Loucy (cell line): ENCODE measurements at regions not wholly inside any gene's neighbourhood (a gene's known extent, or its start where the extent isn't known, plus 50 kb on each side); places are given as distances from the start of the nearest gene placed in this dataset.
A peak's percentile ranks its signal among the peaks of the same experiment; 100 is the strongest.

Experiments
- H2AFZ ChIP-seq: fragments of 200-600 bp; sonication (generic); 2 replicates; pipeline ENCODE4 v1.6.0; 2016; ENCODE audit warnings: antibody characterized with exemption, mild to moderate bottlenecking, low read length, moderate library complexity
- H3F3A ChIP-seq: fragments of 200-600 bp; 2 replicates; pipeline ENCODE4 v1.6.0; 2016; ENCODE audit warnings: antibody characterized with exemption, low read depth, mild to moderate bottlenecking
- H3K27me3 ChIP-seq: fragments of 200-600 bp; sonication (generic); 2 replicates; pipeline ENCODE4 v1.6.1; 2014; ENCODE audit warnings: low read length, mild to moderate bottlenecking; ENCODE audit not compliant: insufficient read depth, poor library complexity, severe bottlenecking
- H3K36me3 ChIP-seq: fragments of 200-600 bp; sonication (generic); 2 replicates; pipeline ENCODE4 v1.6.1; 2016; ENCODE audit warnings: low read length; ENCODE audit not compliant: insufficient read depth
- H3K4me1 ChIP-seq: fragments of 200-600 bp; sonication (generic); 2 replicates; pipeline ENCODE4 v1.5.1; 2014; ENCODE audit warnings: low read length, mild to moderate bottlenecking; ENCODE audit not compliant: insufficient read depth, poor library complexity, severe bottlenecking
- H3K4me2 ChIP-seq: fragments of 200-600 bp; sonication (generic); 2 replicates; pipeline ENCODE4 v1.6.0; 2014; ENCODE audit warnings: antibody characterized with exemption, low read length, low read depth, mild to moderate bottlenecking; ENCODE audit not compliant: poor library complexity, severe bottlenecking
- H3K4me3 ChIP-seq: fragments of 200-600 bp; sonication (generic); 2 replicates; pipeline ENCODE4 v1.5.1; 2014; ENCODE audit warnings: low read length, mild to moderate bottlenecking, mixed read lengths; ENCODE audit not compliant: poor library complexity, severe bottlenecking
- H3K79me2 ChIP-seq: fragments of 200-600 bp; sonication (generic); 2 replicates; pipeline ENCODE4 v1.6.1; 2014; ENCODE audit warnings: low read length; ENCODE audit not compliant: insufficient read depth
- H3K9ac ChIP-seq: fragments of 200-600 bp; sonication (generic); 2 replicates; pipeline ENCODE4 v1.6.0; 2014; ENCODE audit warnings: mild to moderate bottlenecking, low read depth, low read length, moderate library complexity; ENCODE audit not compliant: poor library complexity, severe bottlenecking
- H3K9me2 ChIP-seq: fragments of 200-600 bp; sonication (generic); replicated peaks from 2 replicates; pipeline ENCODE4 v1.6.1; 2016; ENCODE audit warnings: low read depth, low read length, mixed read lengths
- H3K9me3 ChIP-seq: fragments of 200-600 bp; sonication (generic); 2 replicates; pipeline ENCODE4 v1.6.1; 2014; ENCODE audit warnings: mild to moderate bottlenecking, antibody characterized with exemption, low read length, low read depth; ENCODE audit not compliant: insufficient read depth
- H4K20me1 ChIP-seq: fragments of 200-600 bp; sonication (generic); 2 replicates; pipeline ENCODE4 v1.6.0; 2014; ENCODE audit warnings: antibody characterized with exemption, low read length, mild to moderate bottlenecking; ENCODE audit not compliant: insufficient read depth, poor library complexity, severe bottlenecking
- CTCF ChIP-seq: fragments of 200-600 bp; sonication (generic); conservative IDR thresholded peaks from 2 replicates; pipeline ENCODE4 v1.5.1; 2014; ENCODE audit warnings: mild to moderate bottlenecking, antibody characterized with exemption, low read length
- EZH2phosphoT487 ChIP-seq: fragments of 200-600 bp; IDR thresholded peaks from 2 replicates; pipeline ENCODE4 v1.6.1; 2018; ENCODE audit warnings: antibody characterized with exemption, mild to moderate bottlenecking, moderate library complexity, borderline replicate concordance

GRCh38 chr13:50126263-50126992, 111.2 kb downstream of the KCNRG start:
- H4K20me1 ChIP-seq = peaks cover 15% of the 10 kb centered on the region
- no peaks in the 10 kb centered on the region for H3K27me3 ChIP-seq
- no peaks in the 10 kb centered on the region for H3K9me3 ChIP-seq
- H3K4me3 ChIP-seq = peak overlapping the region; percentile 93
- peak overlapping the region; percentile 97 for H3K9ac ChIP-seq
- peaks cover 45% of the 10 kb centered on the region for H3K79me2 ChIP-seq
- peaks cover 49% of the 10 kb centered on the region for H3K4me1 ChIP-seq
- H3K36me3 ChIP-seq = no peaks in the 10 kb centered on the region
- no peaks in the 10 kb centered on the region for H3K9me2 ChIP-seq
- peak overlapping the region; percentile 80 for H2AFZ ChIP-seq
- 0 out of 2 replicates have a peak, but pooled peaks cover 3% of the 10 kb centered on the region for H3F3A ChIP-seq
- peak overlapping the region; percentile 83 for H3K4me2 ChIP-seq
- no peak for TF ChIP-seq CTCF

- H3K36me3 ChIP-seq = no peaks in the 10 kb centered on the region
- no peak overlapping the region for H2AFZ ChIP-seq
- H3F3A ChIP-seq = 0 out of 2 replicates have a peak, but pooled peaks cover 3% of the 10 kb centered on the region
- no peaks in the 10 kb centered on the region for H3K9me3 ChIP-seq
- H3K79me2 ChIP-seq = peaks cover 37% of the 10 kb centered on the region
- no peaks in the 10 kb centered on the region for H3K27me3 ChIP-seq
- peaks cover 42% of the 10 kb centered on the region for H3K4me1 ChIP-seq
- TF ChIP-seq CTCF (no peak), EZH2phosphoT487 (no peak)
- peak overlapping the region; percentile 93 for H3K4me3 ChIP-seq
- H3K9ac ChIP-seq = peak overlapping the region; percentile 97
- H4K20me1 ChIP-seq = peaks cover 8% of the 10 kb centered on the region
- H3K4me2 ChIP-seq = peak overlapping the region; percentile 83
- H3K9me2 ChIP-seq = no peaks in the 10 kb centered on the region
Observed at GRCh38 chr13:50126993-50127725, 111.9 kb downstream of the KCNRG start.

- H3K27me3 ChIP-seq = no peaks in the 10 kb centered on the region
- no peak overlapping the region for H3K4me3 ChIP-seq
- TF ChIP-seq CTCF (no peak), EZH2phosphoT487 (no peak)
Observed at GRCh38 chr13:50127726-50128291, 112.6 kb downstream of the KCNRG start.

More at GRCh38 chr13:50127726-50128291, 112.6 kb downstream of the KCNRG start:
- Histone ChIP-seq H3K4me2 (no peak overlapping the region), H3K36me3 (no peaks in the 10 kb centered on the region), H4K20me1 (peaks cover 6% of the 10 kb centered on the region), H3K9ac (no peak overlapping the region), H2AFZ (no peak overlapping the region), H3K9me2 (no peaks in the 10 kb centered on the region), H3K4me1 (peaks cover 35% of the 10 kb centered on the region), H3F3A (0 out of 2 replicates have a peak, but pooled peaks cover 3% of the 10 kb centered on the region), H3K79me2 (peaks cover 31% of the 10 kb centered on the region), H3K9me3 (no peaks in the 10 kb centered on the region)
